ENCODE measurements at regions not wholly inside any gene's neighbourhood (a gene's known extent, or its start where the extent isn't known, plus 50 kb on each side); places are given as distances from the start of the nearest gene placed in this dataset.

DNA sequence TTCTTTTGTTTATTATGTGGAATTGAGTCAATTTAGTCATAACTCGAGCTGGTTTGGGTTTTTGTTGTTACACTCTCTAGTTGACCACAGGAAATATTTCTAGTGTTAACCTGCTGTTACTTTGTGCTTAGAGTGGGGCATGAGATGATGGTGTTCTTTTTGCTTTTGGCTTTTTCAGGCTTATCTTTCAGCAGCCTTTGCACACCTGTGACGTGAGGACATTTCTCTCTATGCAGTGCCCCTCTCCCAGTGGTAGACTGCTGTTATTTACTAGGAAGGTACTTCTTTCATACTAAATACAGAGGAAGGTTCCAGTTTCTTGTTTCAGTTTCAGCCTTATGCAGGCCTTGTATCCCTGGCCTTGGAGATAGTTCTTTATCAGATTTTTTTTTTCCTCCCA is 766.8 kb upstream of the MAN1A1 start:
- TF ChIP-seq, protein P1, sequence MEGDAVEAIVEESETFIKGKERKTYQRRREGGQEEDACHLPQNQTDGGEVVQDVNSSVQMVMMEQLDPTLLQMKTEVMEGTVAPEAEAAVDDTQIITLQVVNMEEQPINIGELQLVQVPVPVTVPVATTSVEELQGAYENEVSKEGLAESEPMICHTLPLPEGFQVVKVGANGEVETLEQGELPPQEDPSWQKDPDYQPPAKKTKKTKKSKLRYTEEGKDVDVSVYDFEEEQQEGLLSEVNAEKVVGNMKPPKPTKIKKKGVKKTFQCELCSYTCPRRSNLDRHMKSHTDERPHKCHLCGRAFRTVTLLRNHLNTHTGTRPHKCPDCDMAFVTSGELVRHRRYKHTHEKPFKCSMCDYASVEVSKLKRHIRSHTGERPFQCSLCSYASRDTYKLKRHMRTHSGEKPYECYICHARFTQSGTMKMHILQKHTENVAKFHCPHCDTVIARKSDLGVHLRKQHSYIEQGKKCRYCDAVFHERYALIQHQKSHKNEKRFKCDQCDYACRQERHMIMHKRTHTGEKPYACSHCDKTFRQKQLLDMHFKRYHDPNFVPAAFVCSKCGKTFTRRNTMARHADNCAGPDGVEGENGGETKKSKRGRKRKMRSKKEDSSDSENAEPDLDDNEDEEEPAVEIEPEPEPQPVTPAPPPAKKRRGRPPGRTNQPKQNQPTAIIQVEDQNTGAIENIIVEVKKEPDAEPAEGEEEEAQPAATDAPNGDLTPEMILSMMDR (IDR thresholded peaks at IDR 0.05): no peak
- TF ChIP-seq POLR2A (IDR thresholded peaks at IDR 0.05): no peak

Data from lower leg skin (tissue), 3 donors.